Large intestine (tissue), 3 donors: ENCODE measurements at regions not wholly inside any gene's neighbourhood (a gene's known extent, or its start where the extent isn't known, plus 50 kb on each side); places are given as distances from the start of the nearest gene placed in this dataset.

Experiments used
- DNase-seq, 2 donors: peaks; one replicate each; pipeline versions ENCODE4 v3.0.0 to v3.0.0-alpha.2; 2013
- H3K27ac ChIP-seq: one replicate; pipeline ENCODE4 v1.5.1; 2013; ENCODE audit warnings: low read length
- H3K27me3 ChIP-seq: 2 replicates; pipeline ENCODE4 v1.6.1; 2013; ENCODE audit warnings: low read length; ENCODE audit not compliant: control insufficient read depth, insufficient read depth
- H3K36me3 ChIP-seq: 2 replicates; pipeline ENCODE4 v1.6.1; 2013; ENCODE audit warnings: low read length; ENCODE audit not compliant: control insufficient read depth, insufficient read depth
- H3K4me1 ChIP-seq: one replicate; pipeline ENCODE4 v1.6.1; 2013; ENCODE audit warnings: low read length; ENCODE audit not compliant: control insufficient read depth, insufficient read depth
- H3K4me3 ChIP-seq: one replicate; pipeline ENCODE4 v1.5.1; 2013; ENCODE audit warnings: low read length
- H3K9me3 ChIP-seq: one replicate; pipeline ENCODE4 v1.6.1; 2013; ENCODE audit warnings: mild to moderate bottlenecking, low read depth, low read length, moderate library complexity; ENCODE audit not compliant: control insufficient read depth
- WGBS: methylation state at CpG from one replicate; pipeline ENCODE4 v1.1.5; 2013; ENCODE audit warnings: low lambda C conversion rate; ENCODE audit not compliant: insufficient coverage; 5-methylcytosine and 5-hydroxymethylcytosine counted together

DNA sequence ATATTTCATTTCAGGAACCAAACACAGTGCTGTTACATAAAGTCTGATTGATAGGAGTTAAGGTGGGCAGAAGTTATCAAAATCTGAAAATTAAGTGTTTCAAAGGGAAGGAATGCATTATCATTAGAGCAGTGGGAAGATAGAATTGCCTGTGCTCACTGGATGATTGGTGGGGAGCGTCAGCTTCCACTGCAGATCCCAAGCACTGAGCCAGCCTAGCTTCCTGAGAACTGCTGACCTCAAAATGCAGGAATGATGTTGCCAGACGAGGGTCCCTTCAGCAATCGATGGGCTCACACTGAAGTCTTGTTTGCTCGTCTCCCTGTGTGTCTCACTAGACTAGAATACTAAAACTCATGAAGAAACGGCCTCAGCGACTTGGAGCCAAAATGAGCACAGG, 110.0 kb upstream of the PHACTR1 start:
- 100% methylated on average over 2 of the region's 6 CpGs for WGBS
- no peaks in the 10 kb centered on the region for H3K9me3 ChIP-seq
- H3K4me1 ChIP-seq, result no peaks in the 10 kb centered on the region
- no peak overlapping the region for H3K4me3 ChIP-seq
- no peak for DNase-seq
- no peak overlapping the region for H3K27ac ChIP-seq
- H3K27me3 ChIP-seq, result no peaks in the 10 kb centered on the region
- H3K36me3 ChIP-seq, result no peaks in the 10 kb centered on the region

DNA sequence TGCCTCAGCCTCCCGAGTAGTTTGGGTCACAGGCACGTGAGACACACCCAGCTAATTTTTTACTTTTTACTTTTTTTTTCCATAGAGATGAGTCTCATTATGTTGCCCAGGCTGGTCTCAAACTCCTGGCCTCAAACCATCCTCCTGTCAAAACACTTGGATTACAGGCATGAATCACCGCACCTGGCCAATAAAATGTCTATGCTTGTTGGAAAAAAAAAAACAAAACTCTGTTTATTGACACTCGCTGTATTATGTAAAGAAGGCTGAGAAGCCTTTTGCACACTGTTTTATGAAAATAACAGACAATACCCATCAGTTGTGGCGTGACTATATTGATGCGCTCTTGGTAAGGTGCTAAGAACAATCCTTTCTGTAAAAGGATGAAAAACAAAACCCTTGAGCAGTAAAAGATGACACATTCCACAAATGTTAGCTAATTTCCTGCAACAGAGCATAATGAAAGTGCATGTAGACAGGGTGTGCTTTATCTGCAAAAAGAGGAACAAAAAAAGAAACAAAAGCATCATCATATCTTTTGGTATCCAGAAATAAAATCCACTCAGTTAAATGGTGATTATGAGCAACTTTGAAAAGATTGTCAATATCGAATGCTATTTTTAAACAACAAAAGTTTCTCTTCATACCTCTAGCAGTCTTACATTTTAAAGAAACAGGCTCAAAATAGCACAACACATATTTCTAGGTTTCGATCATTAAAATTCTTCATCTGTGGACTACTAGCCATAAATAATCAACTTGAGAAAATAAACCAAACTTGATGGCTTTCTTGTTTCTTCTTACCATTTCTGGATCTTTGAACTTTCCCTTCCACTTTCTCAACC, 108.3 kb upstream of the PHACTR1 start:
- H3K9me3 ChIP-seq, result no peaks in the 10 kb centered on the region
- H3K27me3 ChIP-seq, result no peaks in the 10 kb centered on the region
- H3K4me1 ChIP-seq, result no peaks in the 10 kb centered on the region
- WGBS, result 85% methylated on average over 2 of the region's 8 CpGs
- H3K4me3 ChIP-seq, result no peak overlapping the region
- H3K27ac ChIP-seq, result no peak overlapping the region
- no peak for DNase-seq
- H3K36me3 ChIP-seq, result no peaks in the 10 kb centered on the region

DNA sequence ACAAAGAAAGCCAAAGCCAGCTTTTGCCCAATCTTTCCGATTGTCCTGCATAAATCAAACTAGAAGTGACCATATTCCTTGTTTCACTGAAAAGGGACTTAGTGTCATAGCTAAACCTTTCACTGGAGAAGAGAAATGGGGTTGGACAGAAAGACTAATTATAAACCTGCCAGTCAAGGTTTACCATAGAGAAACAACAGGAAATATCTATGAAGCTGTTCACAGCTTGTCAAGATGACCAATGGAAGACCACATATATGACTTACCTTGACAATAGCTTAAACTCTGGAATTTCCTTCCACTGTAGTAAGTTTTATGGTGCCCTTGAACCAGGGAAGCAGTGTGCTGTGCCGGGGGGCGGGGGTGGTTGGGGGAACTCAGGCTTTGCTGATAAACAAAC, 107.7 kb upstream of the PHACTR1 start:
- Histone ChIP-seq H3K27me3 (no peaks in the 10 kb centered on the region), H3K4me1 (no peaks in the 10 kb centered on the region), H3K9me3 (no peaks in the 10 kb centered on the region), H3K27ac (no peak overlapping the region), H3K36me3 (no peaks in the 10 kb centered on the region), H3K4me3 (no peak overlapping the region)
- 86% methylated on average over 1 of the region's 3 CpGs for WGBS
- DNase-seq, result no peak

DNA sequence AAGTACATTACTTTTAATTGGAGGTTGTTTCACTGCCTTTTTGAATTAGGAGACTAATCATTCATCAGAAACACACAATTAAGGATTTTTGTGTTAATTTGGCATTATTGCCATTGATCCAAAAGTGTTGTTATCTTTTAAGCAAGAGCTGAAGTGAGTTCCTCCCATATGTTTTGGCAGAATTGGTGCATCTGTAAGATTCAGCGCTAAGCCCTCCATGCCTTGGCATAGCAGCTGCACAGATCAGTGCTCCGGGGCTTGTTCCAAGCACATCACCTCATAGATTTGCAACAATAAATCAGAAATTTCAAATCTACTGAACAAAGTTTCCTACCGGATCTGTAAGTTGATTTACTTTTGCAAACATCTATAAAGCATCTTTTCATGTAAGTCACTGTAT, 106.8 kb upstream of the PHACTR1 start:
- Histone ChIP-seq H3K27me3 (no peaks in the 10 kb centered on the region), H3K9me3 (no peaks in the 10 kb centered on the region), H3K36me3 (no peaks in the 10 kb centered on the region), H3K27ac (no peak overlapping the region), H3K4me1 (no peaks in the 10 kb centered on the region), H3K4me3 (no peak overlapping the region)
- DNase-seq, result no peak
- WGBS, result 86% methylated on average over 1 of the region's 3 CpGs

DNA sequence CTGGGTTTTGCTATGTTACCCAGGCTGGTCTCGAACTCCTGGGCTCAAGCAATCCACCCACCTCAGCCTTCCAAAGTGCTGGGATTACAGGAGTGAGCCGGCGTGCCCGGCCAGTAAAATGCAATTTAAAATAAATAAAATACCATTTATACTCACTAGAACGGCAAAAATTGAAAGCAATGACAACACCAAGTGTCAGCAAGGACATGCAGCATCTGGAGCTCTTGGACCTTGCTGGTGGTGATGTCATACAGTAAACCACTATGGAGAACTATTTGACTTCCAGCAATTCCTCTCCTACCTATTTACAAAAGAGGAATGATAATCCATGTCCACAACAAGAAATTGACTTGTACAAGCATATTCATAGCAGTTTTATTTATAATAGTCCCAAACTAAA, 105.7 kb upstream of the PHACTR1 start:
- Histone ChIP-seq H3K9me3 (no peaks in the 10 kb centered on the region), H3K36me3 (no peaks in the 10 kb centered on the region), H3K27me3 (no peaks in the 10 kb centered on the region), H3K4me1 (no peaks in the 10 kb centered on the region), H3K27ac (no peak overlapping the region), H3K4me3 (no peak overlapping the region)
- DNase-seq, result no peak
- no CpG with 5 or more reads among the region's 5 CpGs for WGBS

DNA sequence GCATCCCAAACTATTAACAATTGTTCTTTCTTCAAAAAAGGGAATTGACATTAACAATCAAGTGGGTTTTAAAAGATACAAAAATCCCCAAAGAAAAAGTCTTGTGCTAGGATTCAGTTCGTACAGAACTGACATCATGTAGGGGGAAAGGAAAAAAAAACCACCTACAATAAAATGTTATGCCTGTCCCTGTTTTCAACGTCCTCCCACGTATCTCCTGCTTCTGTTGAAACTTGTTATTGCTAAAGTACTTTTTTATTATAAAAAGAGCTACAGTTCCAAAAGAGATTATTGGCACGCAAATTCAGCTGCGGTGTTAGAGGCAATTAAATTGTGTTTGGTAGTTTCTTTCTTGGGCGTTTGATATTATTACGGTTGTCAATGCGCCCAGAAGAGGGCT, 102.8 kb upstream of the PHACTR1 start:
- Histone ChIP-seq H3K27me3 (no peaks in the 10 kb centered on the region), H3K36me3 (no peaks in the 10 kb centered on the region), H3K27ac (no peak overlapping the region), H3K4me3 (no peak overlapping the region), H3K4me1 (no peaks in the 10 kb centered on the region), H3K9me3 (no peaks in the 10 kb centered on the region)
- no peak for DNase-seq
- WGBS, result no CpG with 5 or more reads among the region's 8 CpGs

DNA sequence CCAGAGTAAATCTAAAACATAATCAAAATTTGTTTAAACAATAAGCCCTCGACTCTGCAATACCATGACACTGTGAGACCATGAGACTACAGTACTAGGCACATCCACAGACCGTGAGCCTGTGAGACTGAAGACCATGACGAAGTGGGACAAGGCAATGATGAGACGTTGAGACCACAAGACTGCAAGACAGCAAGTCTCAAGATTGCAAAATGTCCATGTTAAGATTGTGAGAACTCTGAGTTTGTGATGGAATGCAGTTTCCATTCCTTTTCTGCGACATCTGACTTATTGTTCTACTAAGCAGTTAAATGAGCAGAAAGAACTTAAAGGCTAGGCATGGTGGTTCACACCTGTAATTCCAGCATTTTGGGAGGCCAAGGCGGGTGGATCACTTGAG, 102.1 kb upstream of the PHACTR1 start:
- H3K4me1 ChIP-seq, result no peaks in the 10 kb centered on the region
- no peaks in the 10 kb centered on the region for H3K9me3 ChIP-seq
- no peak overlapping the region for H3K4me3 ChIP-seq
- H3K36me3 ChIP-seq, result no peaks in the 10 kb centered on the region
- no peaks in the 10 kb centered on the region for H3K27me3 ChIP-seq
- WGBS, result no CpG with 5 or more reads among the region's 6 CpGs
- DNase-seq, result no peak
- no peak overlapping the region for H3K27ac ChIP-seq

DNA sequence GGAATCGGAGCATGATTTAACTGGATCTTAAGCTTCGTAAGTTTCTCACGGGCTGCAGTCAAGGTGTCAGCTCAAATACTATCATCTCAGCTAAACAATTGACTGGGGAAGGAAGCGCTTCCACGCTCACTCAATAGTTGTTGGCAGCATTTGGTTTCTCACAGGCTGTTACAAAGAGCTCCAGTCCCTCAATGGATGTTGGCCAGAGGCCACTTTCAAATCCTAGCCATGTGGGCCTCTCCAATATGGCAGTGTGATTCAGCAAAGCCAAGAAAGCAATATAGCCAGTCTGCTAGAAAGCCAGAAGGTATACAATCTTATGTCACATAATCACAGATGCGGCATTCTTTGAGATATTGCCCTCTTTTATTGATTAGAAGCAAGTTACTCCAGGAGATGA, 98.3 kb upstream of the PHACTR1 start:
- Histone ChIP-seq H3K9me3 (no peaks in the 10 kb centered on the region), H3K27ac (no peak overlapping the region), H3K4me3 (no peak overlapping the region), H3K27me3 (no peaks in the 10 kb centered on the region), H3K4me1 (no peaks in the 10 kb centered on the region), H3K36me3 (no peaks in the 10 kb centered on the region)
- DNase-seq, result no peak
- no CpG with 5 or more reads among the region's 6 CpGs for WGBS

DNA sequence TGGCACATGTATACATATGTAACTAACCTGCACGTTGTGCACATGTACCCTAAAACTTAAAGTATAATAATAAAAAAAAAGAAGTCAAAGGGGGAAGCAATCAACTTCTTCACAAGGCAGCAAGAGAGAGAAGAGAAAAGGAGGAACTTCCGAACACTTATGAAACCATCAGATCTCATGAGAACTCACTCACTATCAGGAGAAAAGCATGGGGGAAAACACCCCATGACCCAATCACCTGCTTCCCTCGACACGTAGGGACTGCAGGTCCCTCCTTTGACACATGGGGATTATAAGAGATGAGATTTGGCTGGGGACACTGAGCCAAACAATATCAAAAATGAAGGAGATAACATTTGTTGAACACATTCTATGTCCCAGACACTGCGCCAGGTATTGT, 94.8 kb upstream of the PHACTR1 start:
- Histone ChIP-seq H3K4me3 (no peak overlapping the region), H3K27ac (no peak overlapping the region), H3K9me3 (no peaks in the 10 kb centered on the region), H3K4me1 (no peaks in the 10 kb centered on the region), H3K36me3 (no peaks in the 10 kb centered on the region), H3K27me3 (no peaks in the 10 kb centered on the region)
- WGBS, result no CpG with 5 or more reads among the region's 5 CpGs
- no peak for DNase-seq

DNA sequence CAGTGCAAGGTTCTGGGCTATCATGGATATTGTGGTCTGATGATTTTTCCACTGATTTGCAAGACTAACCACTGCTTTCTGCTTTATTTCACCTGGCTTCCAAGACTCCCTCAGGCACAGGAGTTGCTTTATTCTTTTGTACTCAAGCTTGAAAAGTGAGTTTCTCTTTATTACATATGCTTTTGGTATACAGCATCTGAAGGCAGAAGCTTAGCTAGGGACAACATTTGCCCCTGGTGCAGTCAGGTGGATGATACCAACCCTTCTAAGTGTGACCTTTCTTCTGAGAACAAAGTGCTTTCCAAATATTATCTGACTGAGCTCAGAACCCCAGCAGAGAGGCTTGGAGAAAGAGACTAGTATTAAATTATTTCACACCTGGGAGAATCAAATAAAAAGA, 94.0 kb upstream of the PHACTR1 start:
- no peak overlapping the region for H3K27ac ChIP-seq
- no peak for DNase-seq

DNA sequence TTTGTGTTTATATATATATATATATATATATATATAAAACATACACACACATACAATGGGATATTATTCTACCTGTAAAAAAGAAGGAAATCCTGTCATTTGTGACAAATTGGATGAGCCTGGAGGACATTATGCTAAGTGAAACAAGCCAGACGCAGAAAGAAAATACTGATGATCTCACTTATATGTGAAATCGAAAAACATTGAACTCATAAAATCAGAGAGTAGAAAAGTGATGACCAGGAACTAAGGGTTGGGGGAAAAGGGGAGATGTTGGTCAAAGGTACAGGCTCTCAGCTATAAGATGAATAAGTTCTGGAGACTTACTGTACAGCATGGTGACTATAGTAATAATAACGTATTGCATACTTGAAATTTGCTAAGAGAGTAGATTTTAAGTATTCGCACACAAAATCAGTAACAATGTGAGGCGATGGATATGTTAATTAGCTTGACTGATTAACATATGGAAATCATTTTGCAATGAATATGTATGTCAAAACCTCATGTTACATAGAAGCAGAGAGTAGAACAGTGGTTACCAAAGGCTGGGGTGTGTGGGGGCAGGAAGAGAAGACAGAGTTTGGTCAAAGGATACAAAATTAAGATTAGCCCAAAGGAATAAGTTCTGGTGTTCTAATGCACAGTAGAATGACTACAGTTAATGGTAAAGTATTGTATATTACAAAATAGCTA, 92.3 kb upstream of the PHACTR1 start:
- no peaks in the 10 kb centered on the region for H3K27me3 ChIP-seq
- no peak overlapping the region for H3K27ac ChIP-seq

More for the DNA sequence above, 94.0 kb upstream of the PHACTR1 start:
- H3K27me3 ChIP-seq, result no peaks in the 10 kb centered on the region
- no peaks in the 10 kb centered on the region for H3K4me1 ChIP-seq
- H3K4me3 ChIP-seq, result no peak overlapping the region
- H3K36me3 ChIP-seq, result no peaks in the 10 kb centered on the region
- no peaks in the 10 kb centered on the region for H3K9me3 ChIP-seq

More for the DNA sequence above, 92.3 kb upstream of the PHACTR1 start:
- no peak overlapping the region for H3K4me3 ChIP-seq
- 95% methylated on average over 4 of the region's 5 CpGs for WGBS
- no peaks in the 10 kb centered on the region for H3K9me3 ChIP-seq
- no peaks in the 10 kb centered on the region for H3K4me1 ChIP-seq
- no peak for DNase-seq
- H3K36me3 ChIP-seq, result no peaks in the 10 kb centered on the region
